Stimulated activated CD4-positive, alpha-beta T cell treated with anti-CD3 and anti-CD28 coated beads, Interleukin-1b, Interleukin-23, amount 100 ng/mL, for 24 hours (primary cell): ENCODE measurements at regions not wholly inside any gene's neighbourhood (a gene's known extent, or its start where the extent isn't known, plus 50 kb on each side); places are given as distances from the start of the nearest gene placed in this dataset.

Experiments used
- DNase-seq, 4 experiments: peaks; one replicate each; pipeline ENCODE4 v3.0.0-alpha.2; 2020; ENCODE audit warnings: low read depth in 4 of 4, low spot score in 1 of 4

DNA sequence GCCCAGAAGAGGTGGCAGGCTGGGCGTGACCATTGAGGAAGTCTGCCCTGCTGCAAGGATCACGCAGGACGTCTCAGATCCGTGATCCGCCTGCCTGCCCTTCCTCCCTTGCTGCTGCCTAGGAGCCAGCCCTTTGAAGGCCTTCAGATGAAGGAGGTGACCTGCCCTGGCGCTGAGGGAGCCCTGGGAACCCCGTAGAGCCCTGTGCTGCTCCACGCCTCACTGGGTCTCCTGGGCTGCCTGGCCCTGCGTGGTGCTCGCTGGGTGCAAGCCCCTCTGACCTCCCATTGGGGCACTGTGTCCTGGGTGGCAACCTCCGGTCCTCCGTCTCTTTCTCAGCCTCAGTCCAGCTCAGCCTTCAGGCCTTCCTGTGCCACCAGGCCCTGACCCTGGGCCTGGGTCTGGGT is 295.3 kb upstream of the IRX4 start:
- no peak for DNase-seq

DNA sequence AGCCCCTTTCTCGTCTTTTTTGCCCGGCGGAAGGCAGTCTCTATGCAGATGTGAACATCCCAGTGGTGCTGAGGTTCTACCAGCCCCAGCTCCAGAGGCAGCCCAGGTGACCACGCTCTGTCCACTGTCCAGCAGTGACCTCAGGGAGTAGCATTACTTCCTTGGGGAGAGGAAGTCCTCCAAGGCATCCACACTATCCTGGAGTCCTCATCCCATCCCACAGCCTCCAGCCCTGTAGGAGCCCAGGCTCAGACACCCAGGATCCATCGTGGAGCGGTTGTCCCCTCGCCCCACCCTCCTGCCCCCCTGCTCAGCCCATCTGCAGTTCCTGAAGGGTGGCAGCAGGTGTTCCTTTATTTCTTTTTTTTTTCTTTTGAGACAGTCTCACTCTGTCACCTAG is 294.5 kb upstream of the IRX4 start:
- no peak for DNase-seq

DNA sequence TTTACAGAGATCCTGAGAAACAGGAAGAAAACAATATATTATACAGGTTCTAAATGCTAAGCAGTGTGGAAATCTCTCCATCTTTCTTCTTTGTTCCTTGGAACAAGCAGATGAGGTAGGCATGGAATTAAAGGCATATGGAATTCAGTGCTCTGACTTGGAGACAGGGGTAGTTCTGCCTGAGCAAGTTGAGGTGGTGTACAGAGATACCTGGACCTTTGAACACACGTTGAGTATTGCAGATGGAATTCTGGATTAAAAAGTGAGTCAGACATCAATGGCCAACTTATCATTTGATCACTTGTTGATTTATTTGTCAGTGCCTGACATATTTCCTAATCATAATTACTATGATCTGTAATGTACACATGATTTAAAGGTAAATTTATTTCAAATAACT is 293.9 kb upstream of the IRX4 start:
- no peak for DNase-seq

DNA sequence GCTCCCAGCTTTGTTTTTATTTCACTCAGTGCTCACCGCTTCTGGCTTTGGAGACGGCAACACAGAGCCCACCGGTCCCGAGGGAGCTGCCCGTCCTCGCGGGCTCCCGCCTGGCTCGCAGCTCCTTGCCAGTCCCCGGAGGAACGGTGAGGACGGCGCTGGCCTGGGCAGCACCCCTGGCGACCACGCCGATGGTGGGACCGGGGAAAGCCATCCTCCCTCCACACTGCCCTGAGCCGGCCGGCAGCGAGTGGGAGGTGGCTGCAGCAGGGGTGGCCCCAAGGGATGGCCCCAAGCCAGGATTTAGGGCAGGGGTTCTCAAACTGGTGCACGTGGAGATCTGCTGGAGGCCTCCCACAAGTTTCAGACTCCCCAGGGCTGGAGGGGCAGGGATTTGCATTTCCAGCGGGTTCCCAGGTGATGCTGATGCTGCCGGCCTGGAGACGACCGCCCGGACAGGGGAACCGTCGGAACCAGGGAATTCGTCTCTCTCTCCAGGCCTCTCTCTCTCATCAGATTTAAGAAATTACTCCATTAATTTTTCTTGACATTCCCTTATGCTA is 293.2 kb upstream of the IRX4 start:
- no peak for DNase-seq

- DNase-seq = no peak
These were observed 292.3 kb upstream of the IRX4 start for GRCh38 chr5:2175041-2175440.

DNA sequence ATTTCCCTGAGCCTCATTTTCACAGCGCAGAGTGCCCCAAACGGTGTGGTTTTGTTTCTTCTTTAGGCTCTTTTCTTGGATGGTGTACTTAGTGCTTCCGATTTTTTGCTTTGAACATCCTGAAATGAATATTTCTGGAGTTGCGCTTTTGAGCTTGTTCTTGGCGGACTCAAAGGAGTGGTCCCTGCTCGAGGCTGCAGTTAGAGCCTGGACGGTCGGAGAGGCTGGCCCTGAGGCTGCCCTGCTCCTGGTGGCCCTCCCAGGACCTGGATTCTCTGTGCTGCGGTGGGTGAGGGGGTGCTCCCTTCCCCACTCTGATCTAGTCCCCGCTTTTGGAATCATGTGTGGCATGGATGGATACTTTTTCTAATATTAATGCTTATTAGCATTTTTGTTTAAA is 291.8 kb upstream of the IRX4 start:
- no peak for DNase-seq

GRCh38 chr5:2173151-2173834 is 290.6 kb upstream of the IRX4 start:
- no peak for DNase-seq

GRCh38 chr5:2172471-2172870 is 289.7 kb upstream of the IRX4 start:
- DNase-seq = no peak

DNA sequence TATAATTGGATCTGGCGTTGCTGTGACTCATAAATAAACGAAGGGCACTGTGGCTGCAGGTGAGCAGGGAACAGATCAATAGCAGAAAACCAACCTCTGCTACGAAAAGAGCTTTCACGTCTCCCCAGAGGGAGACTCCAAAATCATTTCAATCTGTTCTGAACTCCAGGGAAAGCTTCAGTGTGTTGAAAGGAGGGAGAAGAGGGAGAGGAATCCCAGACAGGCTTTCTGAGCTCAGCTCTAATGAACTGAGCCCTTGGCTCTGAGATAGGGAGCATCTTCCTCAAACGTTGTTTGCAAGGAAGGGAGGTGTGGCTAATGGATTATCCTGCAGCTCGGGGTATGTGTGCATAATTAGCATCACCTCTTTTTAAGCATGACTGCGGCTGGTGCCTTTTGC is 288.0 kb upstream of the IRX4 start:
- DNase-seq = no peak

DNA sequence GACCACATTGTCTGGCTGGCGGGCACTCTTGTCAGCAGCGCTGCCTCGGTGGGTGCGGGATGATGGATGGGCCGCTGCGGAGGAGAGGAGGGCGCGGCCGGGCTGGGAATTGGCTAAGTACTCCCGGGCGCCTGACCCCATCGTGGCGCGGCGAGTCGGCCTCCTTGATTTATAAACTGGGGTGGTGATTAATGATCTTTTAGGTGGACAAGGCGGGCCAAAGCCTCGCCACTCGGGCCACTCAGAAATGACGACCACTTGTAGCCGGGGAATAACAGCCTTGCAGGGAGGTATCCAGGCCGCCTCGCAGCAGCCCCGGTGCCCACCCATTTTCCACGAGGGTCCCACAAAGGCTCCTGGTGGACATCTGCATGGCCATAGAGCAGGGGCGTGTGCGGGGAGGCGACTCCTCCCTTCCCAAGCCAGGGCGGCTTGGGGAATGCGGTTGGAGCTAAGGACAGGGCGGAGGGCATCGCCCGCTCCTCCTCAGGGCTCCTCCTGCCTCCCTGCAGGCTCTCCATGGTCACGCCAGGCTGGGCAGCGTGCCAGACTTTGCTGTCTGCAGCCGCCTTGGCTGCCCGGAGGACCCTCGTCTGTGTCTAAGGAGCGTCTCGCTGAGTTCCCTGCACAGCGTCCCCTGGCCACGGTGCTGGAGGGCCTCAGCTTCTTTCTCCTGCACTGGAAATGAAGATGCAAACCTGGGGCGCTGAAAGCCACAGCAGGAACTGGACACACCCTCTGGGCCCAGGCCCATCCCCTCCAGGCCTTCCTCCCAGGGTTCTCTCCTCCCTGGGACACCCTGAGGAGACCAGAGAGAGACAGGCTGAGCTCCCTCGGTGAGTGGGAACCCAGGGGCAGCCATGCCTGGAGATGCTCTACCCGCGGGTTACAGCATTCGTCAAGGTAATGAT is 287.4 kb upstream of the IRX4 start:
- no peak for DNase-seq

- no peak for DNase-seq
These were observed 286.7 kb upstream of the IRX4 start for GRCh38 chr5:2169430-2169808.

DNA sequence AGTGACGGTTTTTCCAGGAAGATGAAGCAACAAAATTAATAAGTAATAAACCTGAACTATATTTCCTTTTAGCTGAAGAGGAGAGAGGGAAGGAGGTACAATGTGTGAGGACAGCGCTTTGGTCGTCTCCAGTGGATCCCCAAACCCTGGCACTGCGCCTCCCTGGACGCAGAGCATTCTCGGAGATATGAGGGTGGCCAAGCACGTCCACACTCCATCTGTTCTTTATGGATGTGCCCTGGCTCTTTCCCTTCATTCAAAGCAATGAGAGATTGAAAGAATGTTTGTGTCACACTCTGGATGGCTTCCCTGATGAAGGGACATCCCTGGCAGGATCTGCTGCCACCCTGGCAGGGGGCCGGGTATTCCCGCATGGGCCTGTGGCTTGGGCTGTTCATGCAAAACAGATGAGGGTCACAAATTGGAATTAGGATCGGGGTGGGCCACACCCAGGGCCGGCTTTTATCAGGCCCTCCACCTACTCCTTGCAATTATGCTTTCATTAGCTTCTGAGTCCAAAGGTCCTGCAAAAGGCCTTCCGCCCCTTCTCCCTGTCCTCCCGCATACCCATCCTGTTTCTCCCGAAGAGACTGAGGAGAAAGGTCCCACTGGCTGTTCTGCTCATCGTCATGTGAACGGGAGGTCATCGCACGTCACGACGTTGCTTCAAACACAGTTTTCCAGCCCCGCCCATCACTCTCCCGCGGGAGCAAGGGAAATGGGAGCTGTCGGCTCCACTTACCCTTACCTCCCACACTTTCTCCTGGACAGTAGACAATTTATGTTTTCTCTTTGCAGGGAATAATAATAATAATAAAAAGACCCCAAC is 286.1 kb upstream of the IRX4 start:
- DNase-seq = no peak

GRCh38 chr5:2167671-2168070 is 284.9 kb upstream of the IRX4 start:
- DNase-seq = no peak

DNA sequence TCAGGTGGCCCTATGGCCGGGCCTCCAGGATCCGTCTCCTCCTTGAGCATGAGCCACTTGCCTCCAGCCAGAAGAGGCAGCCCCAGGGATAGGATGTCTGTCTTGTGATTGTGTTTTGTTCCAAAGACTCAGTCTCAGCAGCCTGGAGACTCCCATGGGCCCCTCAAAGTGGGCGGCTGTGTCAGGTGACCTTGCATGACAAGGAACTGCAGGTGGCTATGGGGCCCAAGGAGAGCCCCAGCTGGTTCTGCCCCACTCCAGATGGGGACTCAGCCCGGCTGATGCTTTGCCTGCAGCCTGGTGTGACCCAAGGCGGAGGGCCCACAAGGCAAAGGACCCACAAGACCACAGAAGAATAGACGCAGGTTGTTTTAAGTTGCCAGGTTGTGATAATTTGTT is 284.3 kb upstream of the IRX4 start:
- no peak for DNase-seq

DNA sequence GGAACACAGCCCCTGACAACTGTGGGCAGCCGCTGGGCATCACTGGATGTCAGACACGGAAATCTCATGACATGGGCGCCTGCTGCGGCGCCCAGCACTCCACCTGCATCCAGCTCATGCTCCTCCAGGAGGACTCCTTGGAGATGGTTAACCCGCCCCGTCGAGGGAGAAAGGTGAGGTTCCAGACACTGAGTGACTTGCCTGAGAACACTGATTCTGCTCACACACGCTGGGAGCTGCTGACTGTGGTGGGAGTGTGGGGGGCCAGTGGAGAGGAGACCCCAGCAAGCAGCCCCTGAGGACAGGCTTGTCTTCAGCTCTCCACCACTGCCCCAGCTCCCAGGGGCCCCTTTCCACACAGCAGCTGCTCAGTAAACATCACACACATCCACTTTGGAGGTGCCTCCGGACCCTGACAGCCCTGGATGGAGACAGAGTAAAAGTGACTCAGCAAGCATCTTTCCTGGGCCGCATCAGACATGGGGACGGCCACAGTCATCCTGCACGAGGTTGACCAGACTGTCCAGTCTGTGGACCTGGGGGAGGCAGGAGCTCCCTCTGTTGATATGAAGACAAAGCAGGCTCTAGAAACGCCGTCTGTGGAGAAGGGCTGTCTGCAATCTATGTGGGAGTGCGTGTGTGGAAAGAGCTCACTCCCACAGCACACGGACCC is 283.7 kb upstream of the IRX4 start:
- no peak for DNase-seq

DNA sequence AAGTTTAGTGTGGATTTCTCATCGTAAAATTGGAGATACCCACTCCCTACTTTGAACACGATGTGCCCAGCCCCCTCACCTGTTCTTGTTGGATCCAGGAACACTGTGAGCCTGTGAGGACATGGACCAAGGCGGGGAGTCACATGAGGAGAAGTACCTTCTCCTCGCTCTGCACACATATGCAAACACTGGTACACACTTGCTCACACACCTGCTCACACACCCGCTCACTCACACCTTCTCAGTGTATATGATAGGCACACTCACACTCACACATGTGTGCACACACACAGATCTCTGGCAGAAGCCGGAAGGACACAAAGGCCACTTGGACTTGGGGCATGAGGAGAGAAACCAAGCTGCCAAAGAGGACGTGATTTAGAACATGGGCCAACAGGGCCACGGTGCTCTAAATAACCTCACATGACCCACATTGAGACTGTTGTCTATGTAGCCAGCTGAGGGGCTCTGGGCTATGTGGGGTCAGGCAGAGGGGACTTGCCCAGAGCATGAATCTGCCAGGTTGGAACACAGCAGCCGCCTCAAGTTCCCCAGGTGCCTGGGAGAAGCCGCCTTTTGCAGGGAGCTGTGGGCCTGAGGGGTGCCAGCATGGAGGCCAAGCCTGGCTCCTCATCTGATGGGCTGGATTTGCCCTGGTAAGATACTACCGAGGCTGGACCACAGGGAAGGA is 283.0 kb upstream of the IRX4 start:
- no peak for DNase-seq

DNA sequence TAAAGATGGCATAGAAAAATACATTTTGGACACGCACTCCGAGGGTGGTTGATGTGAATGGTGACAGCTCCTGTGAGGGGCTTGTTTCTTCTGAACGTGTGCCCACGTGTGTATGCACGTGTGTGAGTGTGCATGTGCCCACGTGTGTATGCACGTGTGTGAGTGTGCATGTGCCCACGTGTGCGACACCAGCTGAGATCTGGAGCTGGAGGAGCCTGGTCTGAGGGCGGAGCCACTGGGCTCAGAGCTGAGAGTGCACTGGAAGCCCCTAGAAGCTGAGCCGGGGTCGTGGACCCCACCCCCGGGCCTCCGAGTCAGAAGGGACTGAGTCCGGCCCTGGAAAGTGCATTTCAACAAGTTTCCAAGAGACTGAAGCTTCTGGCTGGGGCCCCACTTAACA is 282.5 kb upstream of the IRX4 start:
- DNase-seq = no peak

GRCh38 chr5:2164586-2164985 is 281.9 kb upstream of the IRX4 start:
- no peak for DNase-seq

GRCh38 chr5:2163940-2164490 is 281.3 kb upstream of the IRX4 start:
- no peak for DNase-seq
